SJCRH30 (cell line): ENCODE measurements at regions not wholly inside any gene's neighbourhood (a gene's known extent, or its start where the extent isn't known, plus 50 kb on each side); places are given as distances from the start of the nearest gene placed in this dataset.
"Not testable (repeated sequence)": the region's sequence is repeated elsewhere in the genome, so short reads cannot be mapped to it uniquely, and the experiment has no call there.

Experiments
- DNase-seq, 2 experiments: peaks; one replicate each; pipeline ENCODE4 v3.0.0-alpha.2; 2015 to 2020
- H3K27ac ChIP-seq: fragments of 250-450 bp; sonication (Bioruptor Pico); 2 replicates; pipeline ENCODE4 v1.5.1; 2020; ENCODE audit warnings: mild to moderate bottlenecking, moderate library complexity
- H3K27me3 ChIP-seq: fragments of 250-450 bp; sonication (Bioruptor Pico); 2 replicates; pipeline ENCODE4 v1.5.1; 2020; ENCODE audit warnings: mild to moderate bottlenecking, moderate library complexity
- H3K36me3 ChIP-seq: fragments of 250-450 bp; sonication (Bioruptor Pico); 2 replicates; pipeline ENCODE4 v1.5.1; 2020; ENCODE audit warnings: mild to moderate bottlenecking, moderate library complexity
- H3K4me1 ChIP-seq: fragments of 250-450 bp; sonication (Bioruptor Pico); 2 replicates; pipeline ENCODE4 v1.5.1; 2020; ENCODE audit warnings: mild to moderate bottlenecking, moderate library complexity
- H3K4me3 ChIP-seq: fragments of 250-450 bp; sonication (Bioruptor Pico); 2 replicates; pipeline ENCODE4 v1.5.1; 2020; ENCODE audit warnings: mild to moderate bottlenecking, moderate library complexity
- H3K9me3 ChIP-seq: fragments of 250-450 bp; sonication (Bioruptor Pico); replicated peaks from 2 replicates; pipeline ENCODE4 v1.5.1; 2020; ENCODE audit warnings: mild to moderate bottlenecking, moderate library complexity

- H3K9me3 ChIP-seq, result peaks cover 11% of the 10 kb centered on the region
Measured at GRCh38 chr1:21385022-21385421, 54.9 kb upstream of the NBPF3 start.

DNA sequence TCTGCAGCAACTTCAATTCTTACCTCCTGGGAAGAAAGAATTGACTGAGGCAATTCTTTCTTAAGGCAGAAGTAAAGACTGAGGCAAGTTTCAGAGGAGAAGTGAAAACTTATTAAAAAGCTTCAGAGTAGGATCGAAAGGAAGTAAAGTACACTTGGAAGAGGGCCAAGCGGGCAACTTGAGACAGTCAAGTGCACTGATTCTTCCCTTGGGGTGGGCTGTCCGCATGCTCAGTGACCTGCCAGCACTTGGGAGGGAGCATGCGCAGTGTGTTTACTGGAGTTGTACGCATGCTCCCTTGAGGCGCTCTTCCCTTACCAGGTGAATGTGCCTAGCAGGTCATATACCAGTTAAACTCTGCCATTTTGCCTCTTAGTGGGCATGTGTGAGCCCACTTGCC lies 55.3 kb upstream of the NBPF3 start:
- Histone ChIP-seq H3K27me3 (0 out of 2 replicates have a peak, but pooled peaks cover 4% of the 10 kb centered on the region), H3K27ac (no peak overlapping the region)

More at GRCh38 chr1:21385022-21385421, 54.9 kb upstream of the NBPF3 start:
- Histone ChIP-seq H3K36me3 (no peaks in the 10 kb centered on the region), H3K4me3 (no peak overlapping the region; the same call in 1 of the 2 replicates), H3K27ac (no peak overlapping the region), H3K27me3 (0 out of 2 replicates have a peak, but pooled peaks cover 4% of the 10 kb centered on the region), H3K4me1 (no peaks in the 10 kb centered on the region; the same call in 1 of the 2 replicates)
- DNase-seq, result no peak

DNA sequence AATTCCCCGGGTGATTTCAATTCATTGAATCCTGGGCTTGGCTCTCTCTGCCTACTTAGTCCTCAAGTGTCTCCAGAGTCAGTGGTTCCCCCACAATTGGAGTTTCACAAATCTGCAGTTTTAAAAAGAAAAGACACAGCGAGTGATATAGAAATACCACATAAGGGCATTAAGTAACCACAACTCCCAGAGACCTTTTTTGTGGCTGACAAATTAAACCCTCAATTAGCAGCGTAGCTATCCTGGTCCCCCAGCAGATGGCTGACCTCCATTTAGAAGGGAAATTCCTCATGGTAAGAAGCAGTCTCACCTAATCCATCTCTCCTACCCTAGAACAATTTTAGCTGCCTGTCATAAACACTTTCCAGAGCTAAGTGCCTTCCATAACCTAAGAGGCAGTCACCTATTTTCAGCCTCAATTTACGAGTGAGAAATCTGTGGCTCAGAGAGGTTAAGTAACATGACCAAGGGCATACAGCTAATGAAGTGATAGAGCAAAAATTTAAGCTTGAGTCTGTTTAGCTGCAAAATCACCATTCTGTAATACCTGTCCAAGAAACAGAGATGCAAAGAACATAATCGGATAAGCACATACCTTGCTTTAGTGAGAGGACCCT lies 56.0 kb upstream of the NBPF3 start:
- no peak overlapping the region for H3K4me3 ChIP-seq
- H3K36me3 ChIP-seq, result no peaks in the 10 kb centered on the region
- 0 out of 2 replicates have a peak, but pooled peaks cover 4% of the 10 kb centered on the region for H3K27me3 ChIP-seq
- H3K9me3 ChIP-seq, result peaks cover 8% of the 10 kb centered on the region
- H3K4me1 ChIP-seq, result no peaks in the 10 kb centered on the region; the same call in 1 of the 2 replicates
- no peak overlapping the region for H3K27ac ChIP-seq
- peak in 1 of 2 experiments; percentile 34 for DNase-seq

More for the DNA sequence above, 55.3 kb upstream of the NBPF3 start:
- H3K36me3 ChIP-seq, result no peaks in the 10 kb centered on the region
- DNase-seq, result peak; percentile 57 to 59
- no peak overlapping the region; the same call in 1 of the 2 replicates for H3K4me3 ChIP-seq
- peaks cover 8% of the 10 kb centered on the region for H3K9me3 ChIP-seq
- H3K4me1 ChIP-seq, result no peaks in the 10 kb centered on the region; the same call in 1 of the 2 replicates

- no peaks in the 10 kb centered on the region; the same call in 1 of the 2 replicates for H3K4me1 ChIP-seq
- no peak overlapping the region for H3K27ac ChIP-seq
- DNase-seq, result no peak
Measured at GRCh38 chr1:21381354-21381753, 58.6 kb upstream of the NBPF3 start.

DNA sequence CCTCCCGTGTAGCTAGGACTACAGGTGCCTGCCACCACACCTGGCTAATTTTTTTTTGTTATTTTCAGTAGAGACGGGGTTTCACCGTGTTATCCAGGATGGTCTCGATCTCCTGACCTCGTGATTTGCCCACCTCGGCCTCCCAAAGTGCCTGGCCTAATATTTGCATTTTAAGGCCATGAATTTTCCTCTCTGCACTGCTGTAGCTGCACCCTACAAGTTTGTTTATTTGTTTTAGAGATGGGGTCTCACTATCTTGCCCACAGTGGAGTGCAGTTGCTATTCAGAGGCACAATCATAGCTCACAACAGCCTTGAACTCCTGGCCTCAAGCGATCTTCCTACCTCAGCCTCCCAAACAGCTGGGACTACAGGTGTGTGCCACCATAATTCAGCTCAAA lies 59.8 kb upstream of the NBPF3 start:
- not testable (repeated sequence) for H3K27me3 ChIP-seq, H3K36me3 ChIP-seq, DNase-seq, H3K4me3 ChIP-seq, H3K9me3 ChIP-seq, H3K27ac ChIP-seq, H3K4me1 ChIP-seq

More at GRCh38 chr1:21381354-21381753, 58.6 kb upstream of the NBPF3 start:
- Histone ChIP-seq H3K4me3 (no peak overlapping the region), H3K27me3 (0 out of 2 replicates have a peak, but pooled peaks cover 4% of the 10 kb centered on the region), H3K9me3 (peaks cover 8% of the 10 kb centered on the region), H3K36me3 (no peaks in the 10 kb centered on the region)

DNA sequence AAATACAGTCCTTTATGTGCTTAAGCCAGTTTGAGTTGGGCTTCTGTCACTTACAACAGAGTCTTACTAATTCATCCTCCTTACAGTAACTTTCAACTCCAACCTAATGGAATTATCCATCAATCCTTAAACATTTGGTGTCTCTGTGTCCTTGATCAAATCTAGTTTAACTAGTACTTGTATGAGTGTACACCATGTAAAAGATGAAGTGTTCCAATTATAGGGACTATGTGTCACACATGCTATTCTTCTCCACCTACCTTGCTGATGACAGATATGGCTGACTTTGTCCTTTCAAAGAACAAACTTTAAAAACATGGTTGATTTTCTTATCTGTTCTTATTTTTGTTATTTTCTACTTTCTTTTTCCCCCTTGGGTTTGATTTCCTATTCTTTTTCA lies 60.4 kb upstream of the NBPF3 start:
- DNase-seq, result no peak
- H3K27ac ChIP-seq, result no peak overlapping the region
- no peak overlapping the region for H3K4me3 ChIP-seq
- peaks cover 8% of the 10 kb centered on the region; the same call in 1 of the 2 replicates for H3K9me3 ChIP-seq
- no peaks in the 10 kb centered on the region for H3K36me3 ChIP-seq
- 0 out of 2 replicates have a peak, but pooled peaks cover 4% of the 10 kb centered on the region for H3K27me3 ChIP-seq
- no peaks in the 10 kb centered on the region; the same call in 1 of the 2 replicates for H3K4me1 ChIP-seq

DNA sequence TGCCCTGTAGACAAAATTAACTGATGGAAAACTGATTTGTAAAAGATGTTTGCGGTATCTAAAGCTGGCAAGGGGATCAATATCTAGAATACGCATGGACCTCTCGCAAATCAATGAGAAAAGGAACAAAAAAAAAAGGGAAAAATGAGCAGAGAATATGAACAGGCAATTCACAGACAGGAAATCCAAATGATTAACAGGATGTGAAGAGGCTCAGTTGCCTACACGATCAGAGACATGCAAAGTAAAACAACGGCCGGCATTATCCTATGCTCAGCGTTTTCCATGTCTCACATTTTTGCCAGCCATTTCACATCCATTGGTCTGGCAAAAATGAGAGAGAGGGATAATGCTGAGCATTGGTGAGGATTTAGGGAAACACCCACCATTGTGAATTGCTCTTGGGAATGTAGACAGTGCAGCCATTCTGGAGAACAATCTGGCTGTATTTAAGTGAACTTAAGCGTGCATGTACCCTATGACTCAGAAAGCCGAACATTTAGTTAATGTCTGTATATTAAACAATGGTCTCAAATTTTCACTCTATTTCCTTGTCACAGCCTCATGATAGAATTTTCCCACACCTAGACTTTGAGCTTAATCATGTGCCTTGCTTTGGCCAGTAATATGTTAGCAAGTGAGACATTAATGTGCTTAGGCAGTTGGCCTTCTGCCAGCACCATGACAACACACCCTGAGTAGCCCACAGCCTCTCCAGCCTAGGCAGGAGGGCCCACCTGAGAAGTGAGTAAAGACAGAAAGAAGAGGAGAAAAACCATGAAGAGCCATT lies 61.0 kb upstream of the NBPF3 start:
- H3K27me3 ChIP-seq, result no peaks in the 10 kb centered on the region
- no peaks in the 10 kb centered on the region for H3K4me1 ChIP-seq
- no peak overlapping the region for H3K27ac ChIP-seq
- H3K9me3 ChIP-seq, result peaks cover 8% of the 10 kb centered on the region; the same call in 1 of the 2 replicates
- DNase-seq, result no peak
- H3K4me3 ChIP-seq, result no peak overlapping the region
- no peaks in the 10 kb centered on the region for H3K36me3 ChIP-seq

DNA sequence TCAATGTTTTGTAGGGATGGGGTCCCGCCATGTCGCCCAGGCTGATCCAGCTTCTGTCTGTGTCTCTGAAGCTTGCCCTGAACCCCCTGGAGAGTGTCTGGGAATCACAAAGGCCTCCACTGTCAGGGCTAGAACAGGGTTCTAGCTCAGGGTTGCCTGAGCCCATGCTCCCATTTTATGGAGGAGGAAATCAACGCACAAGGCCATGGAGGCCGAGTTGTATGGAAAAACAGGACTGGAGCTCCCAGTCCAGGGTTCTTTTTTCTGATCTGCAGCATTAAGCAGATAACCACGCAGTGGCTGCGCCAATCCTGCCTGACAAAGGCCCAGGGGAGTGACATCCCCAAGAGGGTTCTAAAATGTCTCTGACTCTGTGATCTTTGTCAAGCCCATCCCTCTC lies 67.6 kb upstream of the NBPF3 start:
- Histone ChIP-seq H3K36me3 (no peaks in the 10 kb centered on the region), H3K4me1 (no peaks in the 10 kb centered on the region), H3K4me3 (no peak overlapping the region), H3K9me3 (no peaks in the 10 kb centered on the region), H3K27me3 (no peaks in the 10 kb centered on the region), H3K27ac (no peak overlapping the region)
- DNase-seq, result no peak

DNA sequence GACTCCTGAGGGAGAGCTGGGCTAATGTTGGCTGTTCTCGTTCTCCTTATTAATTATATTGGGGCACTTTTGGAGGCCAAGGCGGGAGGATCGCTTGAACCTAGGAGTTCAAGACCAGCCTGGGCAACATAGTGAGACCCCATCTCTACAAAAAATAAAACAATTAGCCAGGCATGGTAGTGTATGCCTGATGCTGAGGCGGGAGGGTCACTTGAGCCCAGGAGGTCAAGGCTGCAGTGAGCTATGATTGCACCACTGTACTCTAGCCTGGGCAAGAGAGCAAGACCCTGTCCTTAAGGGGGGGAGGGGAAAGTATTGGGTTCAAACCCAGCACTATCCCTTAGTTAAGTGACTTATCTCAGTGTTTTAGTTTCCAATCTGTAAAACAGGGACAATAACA lies 70.0 kb upstream of the NBPF3 start:
- Histone ChIP-seq H3K27ac (no peak overlapping the region), H3K4me1 (no peaks in the 10 kb centered on the region), H3K36me3 (no peaks in the 10 kb centered on the region), H3K27me3 (no peaks in the 10 kb centered on the region), H3K9me3 (no peaks in the 10 kb centered on the region), H3K4me3 (no peak overlapping the region)
- DNase-seq, result no peak

DNA sequence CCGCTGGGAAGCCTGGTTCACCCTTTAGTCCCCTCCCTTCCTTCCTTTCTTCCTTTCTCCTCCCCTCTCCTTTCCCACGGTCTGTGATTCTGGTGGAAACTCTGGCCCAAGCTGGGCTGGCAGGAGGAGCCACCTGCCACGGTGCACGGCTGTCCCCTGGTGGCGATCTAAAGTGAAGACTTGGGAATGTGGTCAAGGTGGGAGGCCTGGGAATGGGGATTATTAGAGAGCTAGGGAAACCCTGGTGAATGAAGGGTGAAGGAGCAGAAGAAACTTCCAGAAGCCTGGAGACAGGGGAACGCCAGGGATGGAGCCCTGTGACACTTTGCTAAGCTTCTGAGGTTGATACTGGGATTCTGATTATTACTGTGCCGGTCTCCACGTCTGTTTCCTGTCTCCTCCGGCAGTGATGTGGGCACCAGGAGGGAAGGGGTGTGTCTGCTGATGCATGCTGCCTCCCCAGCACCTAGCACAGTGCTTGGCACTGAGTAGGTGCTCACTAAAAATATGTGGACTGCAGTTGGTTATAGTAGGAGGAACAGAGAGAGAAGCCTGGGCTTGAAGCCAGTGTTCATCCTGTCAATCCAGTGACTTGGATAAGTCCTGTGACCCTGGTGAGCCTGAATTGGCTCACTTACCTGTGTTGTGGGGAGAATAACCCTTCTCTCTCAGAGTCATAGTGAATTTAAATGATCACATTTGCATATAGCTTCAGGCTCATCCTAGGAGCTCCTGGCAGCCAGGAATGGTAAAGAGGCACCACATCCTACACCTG lies 71.2 kb upstream of the NBPF3 start:
- peak; percentile 87 to 94 for DNase-seq
- Histone ChIP-seq H3K27ac (no peak overlapping the region), H3K27me3 (no peaks in the 10 kb centered on the region), H3K9me3 (no peaks in the 10 kb centered on the region), H3K36me3 (no peaks in the 10 kb centered on the region), H3K4me1 (no peaks in the 10 kb centered on the region), H3K4me3 (no peak overlapping the region)

DNA sequence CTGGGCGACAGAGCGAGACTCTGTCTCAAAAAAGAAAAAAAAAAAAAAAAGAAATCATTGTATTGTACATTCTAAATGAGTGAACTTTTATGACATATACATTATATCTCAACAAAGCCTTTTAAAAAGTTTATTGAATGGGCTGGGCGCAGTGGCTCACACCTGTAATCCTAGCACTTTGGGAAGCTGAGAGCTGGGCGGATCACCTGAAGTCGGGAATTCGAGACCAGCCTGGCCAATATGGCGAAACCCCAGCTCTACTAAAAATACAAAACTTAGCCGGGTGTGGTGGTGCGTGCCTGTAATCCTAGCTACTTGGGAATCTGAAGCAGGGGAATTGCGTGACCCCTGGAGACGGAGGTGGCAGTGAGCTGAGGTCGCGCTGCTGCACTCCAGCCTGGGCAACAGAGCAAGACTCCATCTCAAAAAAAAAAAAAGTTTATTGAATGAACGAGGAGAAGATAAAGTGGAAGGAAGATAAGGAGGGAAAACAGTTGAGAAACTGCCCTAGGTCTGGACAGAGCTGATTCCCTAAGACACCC lies 71.9 kb upstream of the NBPF3 start:
- H3K36me3 ChIP-seq, DNase-seq, H3K9me3 ChIP-seq, H3K4me3 ChIP-seq, H3K27ac ChIP-seq, H3K27me3 ChIP-seq, H3K4me1 ChIP-seq: not testable (repeated sequence)

- DNase-seq, result no peak
- Histone ChIP-seq H3K4me1 (no peaks in the 10 kb centered on the region), H3K36me3 (no peaks in the 10 kb centered on the region), H3K27me3 (no peaks in the 10 kb centered on the region), H3K9me3 (no peaks in the 10 kb centered on the region), H3K27ac (no peak overlapping the region), H3K4me3 (no peak overlapping the region)
Measured at GRCh38 chr1:21366288-21366687, 73.6 kb upstream of the NBPF3 start.

DNA sequence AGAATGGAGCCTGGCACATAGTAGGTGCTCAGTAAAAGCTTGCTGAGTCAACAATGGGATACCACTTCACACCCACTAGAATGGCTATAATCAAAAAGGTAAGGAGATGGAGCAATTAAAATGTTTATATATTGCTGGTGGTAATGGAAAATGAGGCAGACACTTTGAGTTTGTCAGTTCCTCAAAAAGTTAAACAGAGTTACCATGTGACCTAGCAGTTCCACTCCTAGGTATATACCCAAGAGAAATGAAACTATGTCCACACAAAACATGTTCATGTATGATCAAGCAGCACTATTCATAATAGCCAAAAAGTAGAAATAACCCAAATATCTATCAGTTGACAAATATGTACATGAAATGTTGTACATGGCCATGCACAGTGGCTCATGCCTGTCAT lies 74.8 kb upstream of the ECE1 start:
- Histone ChIP-seq H3K4me3 (no peak overlapping the region), H3K4me1 (0 out of 2 replicates have a peak, but pooled peaks cover 3% of the 10 kb centered on the region), H3K27ac (no peak overlapping the region), H3K36me3 (no peaks in the 10 kb centered on the region), H3K27me3 (no peaks in the 10 kb centered on the region), H3K9me3 (no peaks in the 10 kb centered on the region)
- no peak for DNase-seq

DNA sequence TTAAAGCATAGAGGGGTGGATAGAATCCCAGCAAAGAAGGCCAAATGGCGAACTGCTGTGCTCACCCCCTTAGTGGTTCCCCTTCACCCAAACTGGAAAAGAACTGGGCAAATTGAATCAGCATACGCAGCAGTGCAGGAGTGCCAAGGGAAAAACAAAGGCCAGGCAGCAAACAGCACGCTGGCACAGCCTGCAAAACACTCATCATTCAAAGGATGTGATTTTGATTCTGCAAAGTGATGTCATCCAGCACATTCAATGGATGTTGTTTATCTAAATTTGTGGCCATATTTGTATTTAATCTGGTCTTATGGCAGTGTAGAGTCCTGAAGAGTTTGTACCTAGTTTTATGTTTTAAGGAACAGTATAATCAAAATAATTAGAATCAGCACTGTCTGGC lies 71.8 kb upstream of the ECE1 start:
- Histone ChIP-seq H3K4me1 (0 out of 2 replicates have a peak, but pooled peaks cover 3% of the 10 kb centered on the region), H3K9me3 (no peaks in the 10 kb centered on the region), H3K36me3 (no peaks in the 10 kb centered on the region), H3K27ac (no peak overlapping the region), H3K27me3 (0 out of 2 replicates have a peak, but pooled peaks cover 3% of the 10 kb centered on the region), H3K4me3 (no peak overlapping the region)
- DNase-seq, result no peak
